Neural cell (in vitro differentiated cells): ENCODE measurements at regions not wholly inside any gene's neighbourhood (a gene's known extent, or its start where the extent isn't known, plus 50 kb on each side); places are given as distances from the start of the nearest gene placed in this dataset.
A peak's percentile ranks its signal among the peaks of the same experiment; 100 is the strongest.

Experiments
- H2AFZ ChIP-seq: fragments of 200-600, 300-800 bp; sonication (generic), shearing (Covaris generic); 2 replicates; pipeline ENCODE4 v1.6.0; 2014; ENCODE audit warnings: low read depth, mild to moderate bottlenecking, antibody characterized with exemption, low read length, moderate library complexity
- H3F3A ChIP-seq: fragments of 200-600 bp; shearing (Covaris generic); 2 replicates; pipeline ENCODE4 v1.6.1; 2016; ENCODE audit warnings: mild to moderate bottlenecking, moderate library complexity, mixed read lengths, antibody characterized with exemption, low read length; ENCODE audit not compliant: insufficient read depth, poor library complexity, severe bottlenecking
- H3K27ac ChIP-seq: fragments of 200-600, 300-800 bp; sonication (generic), shearing (Covaris generic); 2 replicates; pipeline ENCODE4 v1.5.1; 2014; ENCODE audit warnings: mild to moderate bottlenecking, low read length, moderate library complexity
- H3K27me3 ChIP-seq: fragments of 300-800, 200-600 bp; sonication (generic), shearing (Covaris generic); 2 replicates; pipeline ENCODE4 v1.6.0; 2014; ENCODE audit warnings: mild to moderate bottlenecking, low read depth, low read length, moderate library complexity; ENCODE audit not compliant: insufficient read depth
- H3K36me3 ChIP-seq: fragments of 300-800, 200-600 bp; sonication (generic), shearing (Covaris generic); 2 replicates; pipeline ENCODE4 v1.5.1; 2014; ENCODE audit warnings: mild to moderate bottlenecking, antibody characterized with exemption, low read length, moderate library complexity; ENCODE audit not compliant: insufficient read depth
- H3K4me2 ChIP-seq: fragments of 300-800, 200-600 bp; sonication (generic), shearing (Covaris generic); 2 replicates; pipeline ENCODE4 v1.6.0; 2014; ENCODE audit warnings: mild to moderate bottlenecking, low read length
- H3K4me3 ChIP-seq: fragments of 300-800, 200-600 bp; sonication (generic), shearing (Covaris generic); 2 replicates; pipeline ENCODE4 v1.5.1; 2014; ENCODE audit warnings: mild to moderate bottlenecking, low read length, moderate library complexity
- H3K79me2 ChIP-seq: fragments of 200-600 bp; shearing (Covaris generic); replicated peaks from 2 replicates; pipeline ENCODE4 v1.6.0; 2014; ENCODE audit warnings: mild to moderate bottlenecking, low read length, moderate library complexity; ENCODE audit not compliant: insufficient read depth
- H3K9ac ChIP-seq: fragments of 300-800, 200-600 bp; sonication (generic), shearing (Covaris generic); 2 replicates; pipeline ENCODE4 v1.6.1; 2016; ENCODE audit warnings: mild to moderate bottlenecking, low read length, mixed read lengths
- H3K9me2 ChIP-seq: fragments of 200-600 bp; shearing (Covaris generic); 2 replicates; pipeline ENCODE4 v1.6.1; 2016; ENCODE audit warnings: mild to moderate bottlenecking, low read length, mixed read lengths; ENCODE audit not compliant: insufficient read depth
- H3K9me3 ChIP-seq: fragments of 200-600, 300-800 bp; sonication (generic), shearing (Covaris generic); 2 replicates; pipeline ENCODE4 v1.6.1; 2016; ENCODE audit warnings: mild to moderate bottlenecking, mixed run types, low read length, moderate library complexity, mixed read lengths
- H4K20me1 ChIP-seq: fragments of 200-600 bp; shearing (Covaris generic); 2 replicates; pipeline ENCODE4 v1.6.1; 2016; ENCODE audit warnings: mild to moderate bottlenecking, mixed run types; ENCODE audit not compliant: insufficient read depth
- EP300 ChIP-seq: fragments of 450-650 bp; conservative IDR thresholded peaks from 2 replicates; pipeline ENCODE4 v1.6.1; 2014; ENCODE audit warnings: antibody characterized with exemption, mild to moderate bottlenecking, moderate library complexity; ENCODE audit not compliant: poor library complexity, severe bottlenecking
- EZH2 ChIP-seq: fragments of 200-600, 300-800 bp; shearing (Covaris generic), sonication (generic); IDR thresholded peaks from 2 replicates; pipeline ENCODE4 v1.6.1; 2014; ENCODE audit warnings: antibody characterized with exemption, low read length, borderline replicate concordance, mild to moderate bottlenecking; ENCODE audit not compliant: insufficient read depth, poor library complexity, severe bottlenecking
- MXI1 ChIP-seq: fragments of 450-650 bp; conservative IDR thresholded peaks from 2 replicates; pipeline ENCODE4 v1.6.1; 2014; ENCODE audit warnings: antibody characterized with exemption, mild to moderate bottlenecking; ENCODE audit not compliant: poor library complexity, severe bottlenecking
- POLR2AphosphoS5 ChIP-seq: IDR thresholded peaks from 2 replicates; pipeline ENCODE4 v1.6.1; 2012
- RAD21 ChIP-seq: fragments of 450-650 bp; conservative IDR thresholded peaks from 2 replicates; pipeline ENCODE4 v1.6.1; 2014; ENCODE audit warnings: antibody characterized with exemption, mild to moderate bottlenecking, moderate library complexity
- SMC3 ChIP-seq: fragments of 450-650 bp; conservative IDR thresholded peaks from 2 replicates; pipeline ENCODE4 v1.6.1; 2014; ENCODE audit warnings: antibody characterized with exemption, mild to moderate bottlenecking, moderate library complexity; ENCODE audit not compliant: poor library complexity
- TAF1 ChIP-seq: IDR thresholded peaks from 2 replicates; pipeline ENCODE4 v1.6.1; 2012; ENCODE audit warnings: low read depth
- TF ChIP-seq, protein P1 (sequence below): fragments of 450-650 bp; IDR thresholded peaks from 2 replicates; pipeline ENCODE4 v1.5.1; 2014; ENCODE audit warnings: antibody characterized with exemption, mild to moderate bottlenecking, moderate library complexity; ENCODE audit not compliant: poor library complexity, severe bottlenecking

DNA sequence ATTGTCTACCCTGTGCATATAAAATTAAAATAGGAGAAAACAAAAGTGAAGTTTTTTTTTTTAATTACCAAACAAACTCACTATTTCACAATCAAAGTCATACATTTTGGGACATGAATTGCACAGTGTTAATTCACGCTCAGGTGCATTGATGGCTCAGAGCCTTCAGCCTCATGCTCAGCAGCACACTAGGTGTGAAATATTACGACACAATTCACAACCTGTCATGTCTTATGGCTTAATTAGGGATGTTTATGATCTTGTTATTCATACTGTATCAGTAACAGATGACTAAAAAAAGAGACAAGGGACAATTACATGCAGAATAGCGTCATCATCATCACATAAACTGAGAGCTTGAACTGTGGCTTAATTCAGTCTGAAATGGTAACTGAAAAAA is 2005.5 kb upstream of the PCDH20 start:
- Histone ChIP-seq H3K9me2 (no peaks in the 10 kb centered on the region), H3K9ac (no peak overlapping the region), H3K36me3 (no peaks in the 10 kb centered on the region), H3K4me3 (peak overlapping the region; percentile 3), H3K79me2 (no peaks in the 10 kb centered on the region), H3K27ac (no peak overlapping the region), H3F3A (no peaks in the 10 kb centered on the region), H2AFZ (no peak overlapping the region), H3K9me3 (no peaks in the 10 kb centered on the region), H4K20me1 (no peaks in the 10 kb centered on the region), H3K4me2 (no peak overlapping the region), H3K27me3 (no peaks in the 10 kb centered on the region)
- no peak for TF ChIP-seq MXI1
- TF ChIP-seq SMC3 = no peak
- TF ChIP-seq POLR2AphosphoS5 = peak; percentile 34
- TF ChIP-seq, protein P1, sequence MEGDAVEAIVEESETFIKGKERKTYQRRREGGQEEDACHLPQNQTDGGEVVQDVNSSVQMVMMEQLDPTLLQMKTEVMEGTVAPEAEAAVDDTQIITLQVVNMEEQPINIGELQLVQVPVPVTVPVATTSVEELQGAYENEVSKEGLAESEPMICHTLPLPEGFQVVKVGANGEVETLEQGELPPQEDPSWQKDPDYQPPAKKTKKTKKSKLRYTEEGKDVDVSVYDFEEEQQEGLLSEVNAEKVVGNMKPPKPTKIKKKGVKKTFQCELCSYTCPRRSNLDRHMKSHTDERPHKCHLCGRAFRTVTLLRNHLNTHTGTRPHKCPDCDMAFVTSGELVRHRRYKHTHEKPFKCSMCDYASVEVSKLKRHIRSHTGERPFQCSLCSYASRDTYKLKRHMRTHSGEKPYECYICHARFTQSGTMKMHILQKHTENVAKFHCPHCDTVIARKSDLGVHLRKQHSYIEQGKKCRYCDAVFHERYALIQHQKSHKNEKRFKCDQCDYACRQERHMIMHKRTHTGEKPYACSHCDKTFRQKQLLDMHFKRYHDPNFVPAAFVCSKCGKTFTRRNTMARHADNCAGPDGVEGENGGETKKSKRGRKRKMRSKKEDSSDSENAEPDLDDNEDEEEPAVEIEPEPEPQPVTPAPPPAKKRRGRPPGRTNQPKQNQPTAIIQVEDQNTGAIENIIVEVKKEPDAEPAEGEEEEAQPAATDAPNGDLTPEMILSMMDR = no peak
- no peak for TF ChIP-seq EP300

DNA sequence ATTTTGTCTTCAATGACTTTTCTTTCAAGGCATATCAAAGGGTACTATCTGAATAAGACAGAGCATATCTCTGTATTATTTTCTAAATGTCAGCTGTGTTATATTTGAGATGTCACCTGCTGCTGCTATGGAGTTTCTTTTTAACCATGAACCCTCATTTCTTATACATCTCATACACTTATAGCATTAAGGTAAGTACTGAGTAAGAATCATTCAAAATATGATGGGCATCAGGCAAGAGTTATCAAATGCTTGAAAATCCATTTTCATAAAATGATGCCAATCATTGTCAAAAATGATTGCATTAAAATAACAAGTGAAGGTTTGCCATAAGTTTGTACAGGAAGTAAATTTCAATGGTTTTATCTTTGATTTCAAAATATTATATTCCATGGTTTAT is 2005.0 kb upstream of the PCDH20 start:
- Histone ChIP-seq H2AFZ (no peak overlapping the region), H3K27ac (peak overlapping the region; percentile 14), H3K9me2 (no peaks in the 10 kb centered on the region), H3K4me2 (no peak overlapping the region), H3K9me3 (no peaks in the 10 kb centered on the region), H3K36me3 (no peaks in the 10 kb centered on the region), H3F3A (no peaks in the 10 kb centered on the region), H3K9ac (no peak overlapping the region), H3K4me3 (no peak overlapping the region), H3K79me2 (no peaks in the 10 kb centered on the region), H4K20me1 (no peaks in the 10 kb centered on the region), H3K27me3 (no peaks in the 10 kb centered on the region)
- TF ChIP-seq POLR2AphosphoS5 (peak; percentile 51), MXI1 (no peak), RAD21 (no peak), EP300 (peak; percentile 80)

DNA sequence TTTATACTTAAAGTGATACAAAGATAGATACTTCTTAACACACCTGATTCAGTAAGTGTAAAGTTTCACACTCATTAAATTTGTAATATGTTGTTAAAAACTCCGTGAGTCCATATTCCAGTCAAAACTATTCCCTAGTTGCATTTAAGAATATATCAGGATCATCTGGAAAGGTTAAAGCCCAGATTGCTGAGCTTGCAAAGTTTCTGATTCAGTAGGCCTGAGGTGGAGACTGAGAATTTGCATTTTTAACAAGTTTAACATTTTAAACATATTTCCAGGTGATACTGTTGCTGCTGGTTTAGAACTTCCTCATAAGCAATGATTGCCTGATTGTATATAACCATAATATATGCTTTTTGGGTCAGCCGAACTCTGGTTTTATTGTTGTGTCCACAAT is 1998.6 kb upstream of the PCDH20 start:
- H3K4me2 ChIP-seq = no peak overlapping the region
- H3K36me3 ChIP-seq = no peaks in the 10 kb centered on the region
- H3K9me2 ChIP-seq = no peaks in the 10 kb centered on the region
- no peak overlapping the region for H2AFZ ChIP-seq
- no peak overlapping the region for H3K27ac ChIP-seq
- H3K4me3 ChIP-seq = no peak overlapping the region
- no peaks in the 10 kb centered on the region for H3K79me2 ChIP-seq
- no peak for TF ChIP-seq TAF1
- no peak for TF ChIP-seq POLR2AphosphoS5
- no peak for TF ChIP-seq EZH2
- no peaks in the 10 kb centered on the region for H3K27me3 ChIP-seq
- H3K9me3 ChIP-seq = no peaks in the 10 kb centered on the region
- H4K20me1 ChIP-seq = no peaks in the 10 kb centered on the region
- no peak overlapping the region for H3K9ac ChIP-seq
- H3F3A ChIP-seq = no peaks in the 10 kb centered on the region
